GM12865 (cell line): ENCODE measurements at regions not wholly inside any gene's neighbourhood (a gene's known extent, or its start where the extent isn't known, plus 50 kb on each side); places are given as distances from the start of the nearest gene placed in this dataset.
A peak's percentile ranks its signal among the peaks of the same experiment; 100 is the strongest.

ENCODE experiments used
- DNase-seq: peaks from one replicate; pipeline ENCODE4 v3.0.0; 2010; ENCODE audit warnings: low read depth
- H3K4me3 ChIP-seq: 2 replicates; pipeline ENCODE4 v1.5.1; 2011; ENCODE audit warnings: mild to moderate bottlenecking, low read depth, low read length, control low read depth
- TF ChIP-seq, protein P1 (sequence below): IDR thresholded peaks from 2 replicates; pipeline ENCODE4 v1.5.1; 2011; ENCODE audit warnings: low read length, control low read depth, low read depth, inconsistent platforms; ENCODE audit not compliant: insufficient read depth; ENCODE audit errors: missing control alignments

DNA sequence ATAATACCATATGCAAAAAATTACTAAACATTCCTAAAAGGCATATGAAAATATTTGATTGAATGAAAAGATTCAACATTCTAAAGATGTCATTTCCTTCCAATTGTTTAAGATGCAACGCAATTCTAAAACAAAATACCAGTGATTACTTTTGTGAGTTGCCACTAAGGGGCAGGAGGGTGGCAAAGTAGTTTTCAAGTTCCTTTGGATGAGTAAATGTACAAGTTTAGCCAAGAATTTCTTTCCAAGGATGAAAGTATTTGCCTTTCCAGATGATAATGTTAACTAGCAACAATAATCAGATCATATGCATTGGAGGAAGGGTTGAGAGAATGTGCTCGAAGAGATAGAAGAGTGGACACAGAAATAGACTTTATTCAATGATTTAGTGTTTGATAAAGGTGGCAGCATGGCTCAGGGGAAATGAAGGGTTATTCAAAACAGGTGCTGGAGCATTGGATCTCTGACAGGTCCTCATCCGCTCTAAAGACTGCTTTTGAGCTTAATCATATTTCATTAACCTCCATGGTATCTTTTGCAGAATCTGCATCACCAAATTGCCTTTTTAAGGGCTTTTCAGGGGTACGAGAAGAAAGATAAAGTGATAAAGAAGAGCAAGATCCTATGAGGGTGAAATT is 678.5 kb upstream of the TBX3 start:
- no peak for DNase-seq
- TF ChIP-seq, protein P1, sequence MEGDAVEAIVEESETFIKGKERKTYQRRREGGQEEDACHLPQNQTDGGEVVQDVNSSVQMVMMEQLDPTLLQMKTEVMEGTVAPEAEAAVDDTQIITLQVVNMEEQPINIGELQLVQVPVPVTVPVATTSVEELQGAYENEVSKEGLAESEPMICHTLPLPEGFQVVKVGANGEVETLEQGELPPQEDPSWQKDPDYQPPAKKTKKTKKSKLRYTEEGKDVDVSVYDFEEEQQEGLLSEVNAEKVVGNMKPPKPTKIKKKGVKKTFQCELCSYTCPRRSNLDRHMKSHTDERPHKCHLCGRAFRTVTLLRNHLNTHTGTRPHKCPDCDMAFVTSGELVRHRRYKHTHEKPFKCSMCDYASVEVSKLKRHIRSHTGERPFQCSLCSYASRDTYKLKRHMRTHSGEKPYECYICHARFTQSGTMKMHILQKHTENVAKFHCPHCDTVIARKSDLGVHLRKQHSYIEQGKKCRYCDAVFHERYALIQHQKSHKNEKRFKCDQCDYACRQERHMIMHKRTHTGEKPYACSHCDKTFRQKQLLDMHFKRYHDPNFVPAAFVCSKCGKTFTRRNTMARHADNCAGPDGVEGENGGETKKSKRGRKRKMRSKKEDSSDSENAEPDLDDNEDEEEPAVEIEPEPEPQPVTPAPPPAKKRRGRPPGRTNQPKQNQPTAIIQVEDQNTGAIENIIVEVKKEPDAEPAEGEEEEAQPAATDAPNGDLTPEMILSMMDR, result no peak
- H3K4me3 ChIP-seq, result no peak overlapping the region

- H3K4me3 ChIP-seq, result no peak overlapping the region
- DNase-seq, result no peak
- TF ChIP-seq, protein P1, result no peak
Measured at GRCh38 chr12:115357681-115358080, 673.7 kb upstream of the TBX3 start.

- TF ChIP-seq, protein P1, result no peak
- no peak for DNase-seq
- H3K4me3 ChIP-seq, result no peak overlapping the region
Measured at GRCh38 chr12:115355301-115355700, 671.3 kb upstream of the TBX3 start.

- TF ChIP-seq, protein P1, result no peak
- DNase-seq, result peak; percentile 65
- H3K4me3 ChIP-seq, result peak overlapping the region; percentile 52
Measured at GRCh38 chr12:115354007-115354890, 670.3 kb upstream of the TBX3 start.

GRCh38 chr12:115353467-115353866 is 669.5 kb upstream of the TBX3 start:
- DNase-seq, result no peak
- H3K4me3 ChIP-seq, result no peak overlapping the region
- TF ChIP-seq, protein P1, result no peak

DNA sequence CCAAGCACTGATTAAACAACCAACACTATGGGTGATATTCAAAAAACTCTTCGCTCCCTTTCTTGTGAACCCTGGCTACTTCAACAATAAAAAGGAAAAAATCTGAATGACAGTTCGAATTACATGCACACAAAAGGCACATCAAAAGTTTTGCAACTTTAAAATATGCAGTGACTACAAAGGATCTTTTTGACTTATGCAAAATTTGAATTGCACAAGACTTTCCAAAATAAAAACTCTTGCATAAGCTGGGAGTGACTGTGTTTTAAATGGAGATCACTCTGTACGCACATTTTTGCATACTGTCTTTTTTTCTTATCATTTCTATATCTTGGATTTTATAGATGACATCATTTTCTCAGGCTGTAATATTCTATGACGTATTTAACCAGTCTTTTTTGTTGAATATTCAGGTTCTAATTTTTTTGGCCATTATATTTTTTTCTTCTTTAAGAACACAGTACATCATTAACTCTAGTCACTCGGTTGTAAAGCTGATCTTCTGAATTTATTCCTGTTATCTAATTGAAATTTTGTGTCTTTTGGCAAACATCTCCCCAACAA is 667.6 kb upstream of the TBX3 start:
- DNase-seq, result no peak
- TF ChIP-seq, protein P1, result no peak
- H3K4me3 ChIP-seq, result no peak overlapping the region
